GM21381 (cell line): ENCODE measurements at regions not wholly inside any gene's neighbourhood (a gene's known extent, or its start where the extent isn't known, plus 50 kb on each side); places are given as distances from the start of the nearest gene placed in this dataset.

Experiments used
- ATAC-seq: cut with Tn5 transposase; IDR thresholded peaks from one replicate; pipeline ENCODE4 v1.9.1; 2021; ENCODE audit warnings: mild to moderate bottlenecking, moderate library complexity; ENCODE audit not compliant: unreplicated experiment

DNA sequence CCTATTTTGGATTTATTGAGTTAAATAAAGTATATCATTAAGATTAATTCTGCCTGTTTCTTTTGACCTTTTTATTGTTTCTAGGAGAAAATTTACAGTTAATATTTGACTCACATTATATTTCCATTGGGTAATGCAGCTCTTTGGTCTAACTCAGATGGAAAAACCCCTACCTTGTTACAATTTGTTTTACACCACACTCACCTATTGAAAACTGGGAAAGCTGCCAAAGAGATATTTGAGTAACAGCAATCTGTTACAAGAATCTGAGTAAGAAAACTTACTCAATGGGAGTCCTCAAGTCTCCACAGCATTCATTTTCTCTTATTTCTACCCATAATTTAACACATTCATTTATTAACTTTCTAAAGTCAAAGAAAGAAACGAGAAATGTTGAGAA, 108.0 kb upstream of the TLL1 start:
- ATAC-seq, result no peak

GRCh38 chr4:165766018-165766417, 107.0 kb upstream of the TLL1 start:
- ATAC-seq, result no peak

DNA sequence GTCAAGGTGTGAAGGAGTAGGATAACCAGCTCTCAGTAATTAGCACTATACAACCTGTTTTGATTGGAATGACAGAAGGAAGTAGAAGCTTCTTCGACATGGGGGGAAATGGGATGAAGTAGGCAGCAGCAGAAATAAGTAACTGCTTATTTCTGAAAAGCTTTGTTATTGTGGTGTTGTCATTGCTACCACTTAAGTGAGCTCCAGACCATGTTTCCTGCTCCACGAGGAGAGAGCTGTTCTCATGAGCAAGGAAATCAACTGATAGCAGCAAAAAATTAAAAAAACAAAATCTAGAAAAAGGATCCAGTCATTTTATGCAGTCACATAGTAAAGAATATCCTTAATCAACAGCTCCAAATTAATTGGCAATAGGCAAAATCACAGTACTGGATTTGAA, 106.1 kb upstream of the TLL1 start:
- no peak for ATAC-seq

- no peak for ATAC-seq
Observed at GRCh38 chr4:165767671-165768070, 105.4 kb upstream of the TLL1 start.

GRCh38 chr4:165768281-165768680, 104.8 kb upstream of the TLL1 start:
- no peak for ATAC-seq

GRCh38 chr4:165774326-165774725, 98.7 kb upstream of the TLL1 start:
- ATAC-seq, result no peak

DNA sequence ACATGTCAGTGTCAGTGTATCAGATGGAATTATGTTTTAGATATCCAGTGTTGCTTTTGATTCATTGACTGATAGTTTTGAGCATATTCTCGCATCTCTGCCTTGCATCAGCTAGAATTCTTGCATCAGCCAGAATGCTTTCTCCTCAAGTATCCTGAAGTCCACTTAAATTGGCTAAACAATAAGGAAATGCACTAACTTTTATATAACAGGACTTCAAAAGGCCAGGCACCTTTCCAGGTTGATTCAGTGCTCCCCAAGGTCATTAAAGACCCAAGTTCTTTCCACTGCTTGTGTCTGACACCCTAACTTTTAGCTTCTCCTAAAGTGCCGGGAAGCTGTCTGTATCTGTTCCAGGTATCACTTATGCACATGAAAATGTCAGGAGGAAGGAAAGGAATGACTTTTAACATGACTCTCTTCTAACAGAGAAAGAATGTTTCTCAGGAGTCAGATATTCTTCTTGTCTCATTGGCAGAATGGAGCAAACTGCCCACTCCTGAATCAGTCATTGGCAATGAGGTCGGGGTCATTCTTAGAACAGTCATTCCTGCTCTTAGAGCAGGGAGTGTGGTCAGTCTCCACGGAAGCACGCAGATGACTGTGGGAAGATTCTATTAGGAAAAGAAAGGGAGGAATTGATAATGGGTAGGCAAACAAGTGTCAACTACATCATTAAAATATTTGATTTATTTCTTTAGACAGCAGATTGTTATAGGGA, 92.9 kb upstream of the TLL1 start:
- no peak for ATAC-seq

GRCh38 chr4:165780735-165781134, 92.3 kb upstream of the TLL1 start:
- ATAC-seq, result no peak

- no peak for ATAC-seq
Observed at GRCh38 chr4:165782623-165783022, 90.4 kb upstream of the TLL1 start.

GRCh38 chr4:165783626-165784025, 89.4 kb upstream of the TLL1 start:
- ATAC-seq, result no peak

DNA sequence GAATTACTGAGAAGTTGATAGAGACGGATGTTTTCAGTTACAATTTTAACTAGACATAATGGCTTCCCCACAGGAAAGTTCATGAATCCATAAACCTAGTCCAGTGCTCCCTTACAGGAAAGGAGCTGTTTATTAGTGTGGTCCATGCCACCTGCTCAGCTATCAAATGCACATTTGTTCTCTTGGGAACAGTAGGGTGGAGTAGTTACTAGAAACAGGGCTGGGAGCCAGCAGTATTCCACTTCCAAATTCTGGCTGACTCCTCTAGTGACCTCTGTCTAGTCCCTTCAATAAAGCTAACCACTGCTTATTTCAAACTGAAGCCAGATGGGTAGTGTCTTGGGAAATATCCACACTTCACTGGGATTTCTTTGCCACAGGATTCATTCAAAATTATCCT, 88.4 kb upstream of the TLL1 start:
- no peak for ATAC-seq

- no peak for ATAC-seq
Observed at GRCh38 chr4:165785337-165785736, 87.7 kb upstream of the TLL1 start.

DNA sequence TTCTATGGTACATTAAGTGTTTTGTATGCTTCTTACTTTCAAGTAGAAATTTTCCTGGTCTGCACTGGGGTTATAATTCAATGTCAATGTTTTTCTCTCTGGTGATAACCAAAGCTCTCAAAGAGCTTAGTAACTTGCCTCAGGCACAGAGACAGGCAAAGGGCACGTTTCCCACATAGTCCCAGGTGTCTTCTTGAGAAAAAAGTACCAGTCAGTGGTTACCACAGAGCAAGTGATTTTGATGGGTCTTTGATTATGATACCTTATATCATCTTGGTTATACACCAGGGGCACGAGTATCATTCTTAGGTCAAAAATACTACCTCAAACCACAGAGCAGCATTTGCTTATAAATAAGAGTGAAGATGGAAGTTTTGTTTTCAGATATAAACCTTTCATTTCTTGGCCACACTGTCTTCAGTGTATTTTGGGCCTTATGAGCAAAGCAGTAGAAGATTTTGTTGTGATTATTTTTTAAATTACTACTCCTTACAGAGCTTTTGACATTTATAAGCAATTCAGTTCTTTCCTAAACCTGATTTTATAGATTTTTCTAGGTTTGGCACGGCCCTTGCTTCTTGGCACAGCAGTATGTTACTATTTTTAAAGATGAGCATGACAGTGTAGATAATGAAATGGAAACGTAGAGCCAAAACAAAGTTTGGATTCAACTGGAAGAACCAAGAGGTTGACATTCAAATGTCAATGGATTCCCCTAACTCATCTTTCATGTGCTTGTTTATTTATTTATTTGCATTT, 85.3 kb upstream of the TLL1 start:
- ATAC-seq, result no peak

- ATAC-seq, result no peak
Observed at GRCh38 chr4:165788686-165789463, 84.2 kb upstream of the TLL1 start.

DNA sequence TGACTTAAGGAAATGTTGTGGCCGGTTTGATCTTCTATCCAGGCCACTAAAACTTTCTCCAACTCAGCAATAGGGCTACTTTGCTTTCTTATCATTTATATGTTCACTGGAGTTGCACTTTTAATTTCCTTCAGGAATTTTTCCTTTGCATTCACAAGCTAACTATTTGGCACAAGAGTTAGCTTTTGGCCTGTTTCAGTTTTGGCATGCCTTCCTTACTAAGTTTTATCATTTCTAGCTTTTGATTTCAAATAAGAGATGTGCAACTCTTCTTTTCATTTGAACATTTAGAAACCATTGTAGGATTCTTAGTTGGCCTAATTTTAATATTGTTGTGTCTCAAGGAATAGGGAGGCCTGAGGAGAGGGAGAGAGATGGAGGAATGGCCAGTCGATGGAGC, 79.8 kb upstream of the TLL1 start:
- ATAC-seq, result no peak

DNA sequence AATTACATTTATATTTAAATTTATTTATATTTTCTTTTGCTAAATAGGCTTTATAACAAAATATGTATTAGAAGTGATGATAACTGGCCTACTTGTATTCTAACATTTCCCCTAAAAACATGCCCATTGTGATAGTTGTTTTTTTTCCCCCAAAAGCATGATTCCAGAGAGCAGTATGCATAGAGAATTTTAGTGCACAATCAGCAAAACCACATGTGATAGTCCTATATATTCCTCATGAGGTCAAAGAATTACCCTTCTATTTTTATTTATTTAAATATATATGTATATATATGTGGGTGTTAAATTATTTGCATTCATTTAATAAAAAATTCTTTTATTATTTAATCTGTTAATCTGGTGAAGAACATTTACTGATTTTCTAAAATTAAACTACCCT, 78.2 kb upstream of the TLL1 start:
- no peak for ATAC-seq

GRCh38 chr4:165799384-165799815, 73.6 kb upstream of the TLL1 start:
- ATAC-seq, result no peak

GRCh38 chr4:165802452-165802851, 70.6 kb upstream of the TLL1 start:
- ATAC-seq, result no peak

GRCh38 chr4:165803005-165803404, 70.0 kb upstream of the TLL1 start:
- ATAC-seq, result no peak

DNA sequence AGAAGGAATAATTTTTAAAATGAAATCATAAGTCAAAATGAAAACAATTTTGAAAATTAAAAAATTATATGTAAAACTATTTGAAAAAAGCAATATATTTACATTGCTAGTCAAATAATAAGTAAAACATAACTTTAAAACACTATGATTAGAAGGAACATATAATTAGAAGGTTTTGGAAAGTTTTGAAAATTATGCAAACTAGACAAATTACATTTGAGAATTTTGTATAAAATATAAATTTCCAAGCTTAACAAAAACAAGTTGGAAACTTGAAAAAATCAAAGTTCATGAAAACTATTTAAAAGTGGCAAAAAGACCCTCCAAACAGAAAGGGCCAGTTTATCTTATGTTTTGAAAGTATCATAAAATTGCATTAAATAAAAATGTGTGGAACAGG, 67.6 kb upstream of the TLL1 start:
- no peak for ATAC-seq

DNA sequence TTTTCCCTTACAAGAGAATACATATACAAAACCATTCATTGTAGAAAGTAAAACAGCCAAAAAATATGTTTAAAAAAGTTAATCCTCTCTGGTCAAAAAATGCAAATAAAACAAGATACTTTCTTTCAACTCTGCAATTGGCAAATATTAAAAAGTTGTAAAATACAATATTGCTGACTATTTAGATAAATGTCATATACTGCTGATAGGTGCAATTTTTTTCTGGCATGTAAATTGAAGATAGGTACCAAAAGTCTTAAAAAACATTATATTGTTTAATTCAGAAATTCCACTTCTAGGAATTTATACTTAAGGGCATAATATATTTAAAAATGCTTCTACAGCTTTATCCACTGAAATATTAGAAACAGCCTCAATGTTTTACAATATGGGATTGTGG, 66.4 kb upstream of the TLL1 start:
- no peak for ATAC-seq

DNA sequence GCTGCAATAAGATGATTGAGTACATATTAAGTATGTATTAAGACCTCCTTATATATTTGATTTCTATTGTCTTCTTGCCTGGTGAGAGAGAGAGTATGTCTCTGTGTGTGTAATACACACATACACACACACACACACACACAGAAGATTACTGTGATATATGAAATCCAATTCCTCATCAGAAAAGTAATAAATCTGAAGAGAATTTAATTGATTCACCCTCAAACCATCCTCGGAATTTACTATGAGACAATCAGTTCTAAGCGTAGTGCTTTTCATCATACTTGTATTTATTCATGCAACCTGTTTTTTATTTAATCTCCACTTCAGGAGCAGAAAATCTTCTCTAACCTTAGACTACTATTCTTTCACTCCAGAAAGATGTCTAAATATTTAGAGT, 62.3 kb upstream of the TLL1 start:
- no peak for ATAC-seq
